H1 (cell line): ENCODE measurements at regions not wholly inside any gene's neighbourhood (a gene's known extent, or its start where the extent isn't known, plus 50 kb on each side); places are given as distances from the start of the nearest gene placed in this dataset.

ENCODE experiments used
- CTCF ChIA-PET: fragments of 300-600 bp; sonication (Branson Sonifier 250); formaldehyde crosslinking; loops from one replicate; lab custom pipeline; 2021; ENCODE audit not compliant: partially characterized antibody; lab: Charles Lee
- POLR2A ChIA-PET: fragments of 300-600 bp; sonication (Branson Sonifier 250); formaldehyde crosslinking; loops from one replicate; lab custom pipeline; 2021; ENCODE audit warnings: inconsistent platforms; ENCODE audit not compliant: partially characterized antibody; lab: Charles Lee
- DNase-seq, 2 experiments: peaks; one replicate each; pipeline versions ENCODE4 v3.0.0 to v3.0.0-alpha.2; 2010 to 2022; ENCODE audit warnings: low spot score in 2 of 2, low read depth in 1 of 2, mixed read lengths in 1 of 2
- FAIRE-seq: peaks from 2 replicates; lab custom pipeline; 2011; peaks lifted over from hg19 to GRCh38; lab: Jason Lieb, UNC
- H2AFZ ChIP-seq: 2 replicates; pipeline ENCODE4 v1.8.1; 2012; ENCODE audit warnings: low read length, inconsistent platforms
- H2AK5ac ChIP-seq: 2 replicates; pipeline ENCODE4 v1.6.1; 2013; ENCODE audit warnings: low read depth, low read length
- H2BK120ac ChIP-seq: replicated peaks from 2 replicates; pipeline ENCODE3; 2013; ENCODE audit warnings: low read depth, low read length, inconsistent platforms
- H2BK12ac ChIP-seq: 2 replicates; pipeline ENCODE4 v1.6.1; 2013; ENCODE audit warnings: low read depth, low read length
- H2BK15ac ChIP-seq: 2 replicates; pipeline ENCODE4 v1.6.1; 2013; ENCODE audit warnings: low read length
- H2BK20ac ChIP-seq: 2 replicates; pipeline ENCODE4 v1.6.1; 2013; ENCODE audit warnings: low read length
- H2BK5ac ChIP-seq: 2 replicates; pipeline ENCODE4 v1.6.1; 2013; ENCODE audit warnings: low read depth, low read length
- H3K14ac ChIP-seq: 2 replicates; pipeline ENCODE4 v1.6.1; 2013; ENCODE audit warnings: inconsistent platforms; ENCODE audit not compliant: insufficient read length
- H3K18ac ChIP-seq: 2 replicates; pipeline ENCODE4 v1.6.1; 2013; ENCODE audit warnings: low read length; ENCODE audit errors: extremely low read depth
- H3K23ac ChIP-seq: 2 replicates; pipeline ENCODE4 v1.6.1; 2013; ENCODE audit warnings: inconsistent platforms; ENCODE audit not compliant: insufficient read length
- H3K23me2 ChIP-seq: 2 replicates; pipeline ENCODE4 v1.6.1; 2013; ENCODE audit warnings: low read depth, low read length
- H3K27ac ChIP-seq: 2 replicates; pipeline ENCODE4 v1.6.1; 2011; ENCODE audit warnings: low read depth, low read length, inconsistent platforms
- H3K27me3 ChIP-seq, 4 experiments: replicated peaks in 1 of 4; 1 replicate in 1 of 4; 2 replicates in 3 of 4; pipeline versions ENCODE4 v1.6.1 to v1.8.1; 2011 to 2013; ENCODE audit warnings: low read length in 3 of 4, mild to moderate bottlenecking in 3 of 4, inconsistent platforms in 2 of 4, mixed read lengths in 2 of 4, moderate library complexity in 1 of 4; ENCODE audit not compliant: control insufficient read depth in 3 of 4, insufficient read depth in 3 of 4; ENCODE audit errors: extremely low read depth in 1 of 4
- H3K36me3 ChIP-seq, 4 experiments: 2 replicates each; pipeline versions ENCODE4 v1.6.1 to v1.8.1; 2011 to 2013; ENCODE audit warnings: mild to moderate bottlenecking in 4 of 4, low read length in 3 of 4, moderate library complexity in 2 of 4, control low read depth in 1 of 4, inconsistent platforms in 1 of 4; ENCODE audit not compliant: insufficient read depth in 4 of 4, control insufficient read depth in 2 of 4
- H3K4ac ChIP-seq: replicated peaks from 2 replicates; pipeline ENCODE3; 2013; ENCODE audit warnings: low read length, low read depth, mixed read lengths, inconsistent platforms; ENCODE audit not compliant: insufficient read length
- H3K4me1 ChIP-seq, 4 experiments: replicated peaks in 1 of 4; 1 replicate in 1 of 4; 2 replicates in 3 of 4; pipeline versions ENCODE4 v1.6.1 to v1.8.1; 2011 to 2013; ENCODE audit warnings: low read length in 3 of 4, inconsistent platforms in 2 of 4, mixed read lengths in 1 of 4; ENCODE audit not compliant: insufficient read depth in 4 of 4, control insufficient read depth in 3 of 4
- H3K4me2 ChIP-seq, 2 experiments: 2 replicates each; pipeline versions ENCODE4 v1.6.1 to v1.8.1; 2011 to 2013; ENCODE audit warnings: low read depth in 2 of 2, low read length in 2 of 2, control low read depth in 1 of 2, inconsistent platforms in 1 of 2, mild to moderate bottlenecking in 1 of 2; ENCODE audit not compliant: insufficient read depth in 1 of 2
- H3K4me3 ChIP-seq, 4 experiments: fragments of 200-600, 300-600 bp in 1 of 4; sonication (generic), shearing (Covaris generic), sonication (Bioruptor Twin) in 1 of 4; 2 replicates each; pipeline versions ENCODE4 v1.5.1 to v1.8.1; 2011 to 2016; ENCODE audit warnings: low read length in 4 of 4, low read depth in 3 of 4, control low read depth in 2 of 4, inconsistent platforms in 2 of 4, mild to moderate bottlenecking in 2 of 4, mixed read lengths in 1 of 4, moderate library complexity in 1 of 4; ENCODE audit not compliant: insufficient read depth in 2 of 4; ENCODE audit errors: extremely low read depth in 1 of 4
- H3K56ac ChIP-seq: replicated peaks from 2 replicates; pipeline ENCODE3; 2013; ENCODE audit warnings: low read depth, mild to moderate bottlenecking, mixed read lengths, low read length, inconsistent platforms; ENCODE audit not compliant: insufficient read length
- H3K79me1 ChIP-seq: 2 replicates; pipeline ENCODE4 v1.6.1; 2013; ENCODE audit warnings: low read depth, low read length, control low read depth
- H3K79me2 ChIP-seq, 2 experiments: 2 replicates each; pipeline versions ENCODE4 v1.6.1 to v1.8.1; 2012 to 2013; ENCODE audit warnings: low read length in 2 of 2, mild to moderate bottlenecking in 2 of 2, inconsistent platforms in 1 of 2; ENCODE audit not compliant: insufficient read depth in 2 of 2, control insufficient read depth in 1 of 2
- H3K9ac ChIP-seq, 4 experiments: replicated peaks in 1 of 4; 1 replicate in 1 of 4; 2 replicates in 3 of 4; pipeline versions ENCODE4 v1.6.1 to v1.8.1; 2011 to 2013; ENCODE audit warnings: low read depth in 3 of 4, low read length in 3 of 4, control low read depth in 2 of 4, mild to moderate bottlenecking in 2 of 4, moderate library complexity in 2 of 4, inconsistent platforms in 1 of 4; ENCODE audit errors: extremely low read depth in 1 of 4
- H3K9me3 ChIP-seq, 2 experiments: 2 replicates each; pipeline versions ENCODE4 v1.6.1 to v1.8.1; 2012 to 2013; ENCODE audit warnings: mild to moderate bottlenecking in 2 of 2, moderate library complexity in 2 of 2, control low read depth in 1 of 2, inconsistent platforms in 1 of 2, low read depth in 1 of 2, low read length in 1 of 2, mixed read lengths in 1 of 2; ENCODE audit not compliant: insufficient read depth in 2 of 2
- H4K20me1 ChIP-seq, 2 experiments: replicated peaks in 1 of 2; 2 replicates each; pipeline versions ENCODE3 to v1.8.1; 2011 to 2013; ENCODE audit warnings: inconsistent platforms in 2 of 2, low read length in 2 of 2, mild to moderate bottlenecking in 1 of 2; ENCODE audit not compliant: insufficient read depth in 2 of 2, control insufficient read depth in 1 of 2
- H4K5ac ChIP-seq: 2 replicates; pipeline ENCODE4 v1.6.1; 2013; ENCODE audit warnings: low read length, low read depth, mixed read lengths, inconsistent platforms; ENCODE audit not compliant: insufficient read length
- H4K8ac ChIP-seq: 2 replicates; pipeline ENCODE4 v1.8.0; 2013; ENCODE audit warnings: mild to moderate bottlenecking, moderate library complexity, low read length, inconsistent platforms; ENCODE audit not compliant: insufficient read depth; ENCODE audit errors: extremely low read depth
- H4K91ac ChIP-seq: replicated peaks from 2 replicates; pipeline ENCODE3; 2013; ENCODE audit warnings: low read length, mixed read lengths, inconsistent platforms; ENCODE audit not compliant: insufficient read length
- BACH1 ChIP-seq: IDR thresholded peaks from 2 replicates; pipeline ENCODE4 v1.6.1; 2012; ENCODE audit warnings: low read length, improper control_type of control experiment
- CBX5 ChIP-seq: fragments of 300-800, 300-1000 bp; sonication (generic); IDR thresholded peaks from 2 replicates; pipeline ENCODE4 v1.7.1; 2016; ENCODE audit warnings: antibody characterized with exemption, low read length, low read depth
- CHD1 ChIP-seq: IDR thresholded peaks from 2 replicates; pipeline ENCODE4 v1.6.1; 2012; ENCODE audit warnings: low read depth, low read length, improper control_type of control experiment
- CREB1 ChIP-seq: IDR thresholded peaks from 2 replicates; pipeline ENCODE4 v1.6.1; 2012; ENCODE audit warnings: inconsistent platforms
- CTBP2 ChIP-seq: IDR thresholded peaks from 2 replicates; pipeline ENCODE4 v1.7.0; 2011; ENCODE audit warnings: borderline replicate concordance, mild to moderate bottlenecking, moderate library complexity, mixed read lengths, low read length; ENCODE audit not compliant: insufficient read depth, insufficient read length
- GABPA ChIP-seq: IDR thresholded peaks from 2 replicates; pipeline ENCODE4 v1.6.1; 2011; ENCODE audit warnings: mild to moderate bottlenecking, low read length, moderate library complexity, borderline replicate concordance; ENCODE audit not compliant: insufficient read depth
- KDM4A ChIP-seq: IDR thresholded peaks from one replicate; pipeline ENCODE4 v1.7.1; 2012; ENCODE audit warnings: low read depth, mild to moderate bottlenecking, moderate library complexity, low read length, inconsistent platforms; ENCODE audit not compliant: severe bottlenecking
- MAFK ChIP-seq: IDR thresholded peaks from 2 replicates; pipeline ENCODE4 v1.6.1; 2012; ENCODE audit warnings: low read depth, mild to moderate bottlenecking, improper control_type of control experiment, low read length
- NANOG ChIP-seq: IDR thresholded peaks from 2 replicates; pipeline ENCODE4 v1.6.1; 2011; ENCODE audit warnings: low read length, low read depth, mild to moderate bottlenecking, inconsistent platforms; ENCODE audit not compliant: insufficient read depth, poor library complexity, severe bottlenecking
- NRF1 ChIP-seq: IDR thresholded peaks from 2 replicates; pipeline ENCODE4 v1.6.1; 2011; ENCODE audit warnings: mild to moderate bottlenecking, low read depth, low read length, improper control_type of control experiment
- PHF8 ChIP-seq: fragments of 200-600 bp; sonication (generic); conservative IDR thresholded peaks from 2 replicates; pipeline ENCODE4 v1.7.1; 2012; ENCODE audit warnings: low read depth, mild to moderate bottlenecking, inconsistent platforms, low read length, moderate library complexity
- POLR2A ChIP-seq, 2 experiments: IDR thresholded peaks; 1 replicate in 1 of 2; 2 replicates in 1 of 2; pipeline ENCODE4 v1.6.1; 2011; ENCODE audit warnings: low read depth in 2 of 2, low read length in 2 of 2, mild to moderate bottlenecking in 2 of 2; ENCODE audit errors: control extremely low read depth in 1 of 2
- POU5F1 ChIP-seq: IDR thresholded peaks from 2 replicates; pipeline ENCODE4 v1.6.1; 2011; ENCODE audit warnings: low read depth, mild to moderate bottlenecking, low read length, moderate library complexity
- SP1 ChIP-seq: IDR thresholded peaks from 2 replicates; pipeline ENCODE4 v1.6.1; 2011; ENCODE audit warnings: low read depth, low read length
- WGBS, 2 experiments: shearing (Covaris generic) in 1 of 2; methylation state at CpG; one replicate each; pipeline versions ENCODE4 v1.1.6 to v1.1.7; 2013 to 2015; ENCODE audit warnings: low lambda C conversion rate in 2 of 2, mixed read lengths in 2 of 2, inconsistent platforms in 1 of 2, low coverage in 1 of 2, missing lambda C conversion rate in 1 of 2; ENCODE audit not compliant: insufficient replicate concordance in 2 of 2, insufficient coverage in 1 of 2, insufficient read length in 1 of 2; ENCODE audit errors: extremely low coverage in 1 of 2, missing lambda C conversion rate in 1 of 2; 5-methylcytosine and 5-hydroxymethylcytosine counted together
- TF ChIP-seq, protein P1 (sequence below): IDR thresholded peaks from 2 replicates; pipeline ENCODE4 v1.6.1; 2012; ENCODE audit warnings: inconsistent platforms

DNA sequence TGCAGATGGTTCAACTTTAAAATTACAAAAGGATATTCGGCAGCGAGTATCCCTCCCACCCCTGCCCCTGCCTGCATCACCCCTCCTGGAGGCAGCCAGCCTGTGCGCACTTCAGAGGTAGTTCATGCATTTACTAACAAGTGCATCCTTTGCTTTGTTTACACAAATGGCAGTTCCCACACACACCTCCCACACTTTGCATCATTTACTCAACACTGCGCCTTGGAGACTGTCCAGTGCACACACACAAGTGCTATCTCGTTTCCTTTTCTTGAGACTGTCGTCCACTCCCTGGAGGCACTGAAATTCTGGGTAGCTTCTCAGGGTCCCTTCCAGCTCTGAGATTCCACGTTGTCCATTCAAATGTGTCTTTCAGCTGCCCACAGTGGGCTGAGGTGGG is 53.1 kb upstream of the VSX1 start:
- no peak overlapping the region for H3K4me3 ChIP-seq
- 86% methylated on average over 7 of the region's 7 CpGs; no CpG with 5 or more reads in 1 of the 2 experiments for WGBS, 2 experiments
- H2BK5ac ChIP-seq: no peak overlapping the region
- H3K4me1 ChIP-seq: no peaks in the 10 kb centered on the region
- H3K79me1 ChIP-seq: no peaks in the 10 kb centered on the region
- FAIRE-seq (no peak), DNase-seq (no peak)
- CTCF ChIA-PET: interaction anchor here (0.7 to 1.0 kb wide), 2 partner anchors 42 to 86 kb away, joined by 3 to 4 read pairs; no protein-coding TSS in a partner anchor
- no peak overlapping the region for H4K8ac ChIP-seq
- H3K79me2 ChIP-seq: no peaks in the 10 kb centered on the region
- H2AK5ac ChIP-seq: no peak overlapping the region
- H3K9ac ChIP-seq: no peak overlapping the region
- no peaks in the 10 kb centered on the region; the same call in 1 of the 2 replicates for H3K23me2 ChIP-seq
- H3K36me3 ChIP-seq: no peaks in the 10 kb centered on the region
- H3K18ac ChIP-seq: no peak overlapping the region
- H3K27me3 ChIP-seq: no peaks in the 10 kb centered on the region
- H2AFZ ChIP-seq: no peak overlapping the region
- H3K23ac ChIP-seq: no peak overlapping the region
- POLR2A ChIA-PET: no interaction called here
- H2BK120ac ChIP-seq: no peak overlapping the region
- H2BK20ac ChIP-seq: no peak overlapping the region
- H2BK12ac ChIP-seq: no peak overlapping the region
- no peak overlapping the region for H3K27ac ChIP-seq
- no peak overlapping the region for H4K91ac ChIP-seq
- H3K14ac ChIP-seq: no peak overlapping the region
- no peak overlapping the region for H3K4ac ChIP-seq
- no peaks in the 10 kb centered on the region for H4K20me1 ChIP-seq
- H2BK15ac ChIP-seq: no peak overlapping the region
- H3K4me2 ChIP-seq: no peak overlapping the region
- no peak overlapping the region for H4K5ac ChIP-seq
- no peaks in the 10 kb centered on the region for H3K9me3 ChIP-seq
- no peak overlapping the region for H3K56ac ChIP-seq
- TF ChIP-seq CBX5 (no peak), POLR2A (IDR thresholded peaks at IDR 0.05; ENCODE audit: control extremely low read depth in 1 of 2, low read depth in 2 of 2, low read length in 2 of 2) (no peak), GABPA (no peak), SP1 (no peak), NANOG (no peak), MAFK (no peak), CREB1 (no peak), POU5F1 (no peak), KDM4A (no peak), CHD1 (no peak), BACH1 (no peak), PHF8 (no peak), CTBP2 (no peak), NRF1 (no peak)
- TF ChIP-seq, protein P1, sequence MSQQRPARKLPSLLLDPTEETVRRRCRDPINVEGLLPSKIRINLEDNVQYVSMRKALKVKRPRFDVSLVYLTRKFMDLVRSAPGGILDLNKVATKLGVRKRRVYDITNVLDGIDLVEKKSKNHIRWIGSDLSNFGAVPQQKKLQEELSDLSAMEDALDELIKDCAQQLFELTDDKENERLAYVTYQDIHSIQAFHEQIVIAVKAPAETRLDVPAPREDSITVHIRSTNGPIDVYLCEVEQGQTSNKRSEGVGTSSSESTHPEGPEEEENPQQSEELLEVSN: no peak
